ENCODE measurements at regions not wholly inside any gene's neighbourhood (a gene's known extent, or its start where the extent isn't known, plus 50 kb on each side); places are given as distances from the start of the nearest gene placed in this dataset.

GRCh38 chr11:95684170-95684569, 105.4 kb downstream of the FAM76B start:
- TF ChIP-seq, protein P1, sequence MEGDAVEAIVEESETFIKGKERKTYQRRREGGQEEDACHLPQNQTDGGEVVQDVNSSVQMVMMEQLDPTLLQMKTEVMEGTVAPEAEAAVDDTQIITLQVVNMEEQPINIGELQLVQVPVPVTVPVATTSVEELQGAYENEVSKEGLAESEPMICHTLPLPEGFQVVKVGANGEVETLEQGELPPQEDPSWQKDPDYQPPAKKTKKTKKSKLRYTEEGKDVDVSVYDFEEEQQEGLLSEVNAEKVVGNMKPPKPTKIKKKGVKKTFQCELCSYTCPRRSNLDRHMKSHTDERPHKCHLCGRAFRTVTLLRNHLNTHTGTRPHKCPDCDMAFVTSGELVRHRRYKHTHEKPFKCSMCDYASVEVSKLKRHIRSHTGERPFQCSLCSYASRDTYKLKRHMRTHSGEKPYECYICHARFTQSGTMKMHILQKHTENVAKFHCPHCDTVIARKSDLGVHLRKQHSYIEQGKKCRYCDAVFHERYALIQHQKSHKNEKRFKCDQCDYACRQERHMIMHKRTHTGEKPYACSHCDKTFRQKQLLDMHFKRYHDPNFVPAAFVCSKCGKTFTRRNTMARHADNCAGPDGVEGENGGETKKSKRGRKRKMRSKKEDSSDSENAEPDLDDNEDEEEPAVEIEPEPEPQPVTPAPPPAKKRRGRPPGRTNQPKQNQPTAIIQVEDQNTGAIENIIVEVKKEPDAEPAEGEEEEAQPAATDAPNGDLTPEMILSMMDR (IDR thresholded peaks at IDR 0.05; ENCODE audit: control extremely low read depth in 1 of 3, insufficient read depth in 1 of 3, low read depth in 1 of 3, low read length in 3 of 3) = no peak
- TF ChIP-seq POLR2A (IDR thresholded peaks at IDR 0.05; ENCODE audit: control extremely low read depth in 1 of 2, low read depth in 2 of 2, low read length in 2 of 2) (no peak), JUN (IDR thresholded peaks at IDR 0.05; ENCODE audit: low read depth, low read length) (no peak), POU5F1 (IDR thresholded peaks at IDR 0.05; ENCODE audit: low read depth, low read length) (no peak), POLR2AphosphoS5 (IDR thresholded peaks at IDR 0.05; ENCODE audit: low read depth, low read length) (no peak), FOSL1 (IDR thresholded peaks at IDR 0.05; ENCODE audit: insufficient read depth, low read depth, low read length) (no peak), TAF1 (IDR thresholded peaks at IDR 0.05; ENCODE audit: low read depth, low read length) (no peak), CREB1 (IDR thresholded peaks at IDR 0.05) (no peak), RNF2 (IDR thresholded peaks at IDR 0.05; ENCODE audit: borderline replicate concordance, low read depth, low read length, missing control alignments, poor library complexity, severe bottlenecking) (no peak), NANOG (IDR thresholded peaks at IDR 0.05; ENCODE audit: insufficient read depth, low read depth, low read length, poor library complexity, severe bottlenecking) (no peak), MAFK (IDR thresholded peaks at IDR 0.05; ENCODE audit: low read depth, low read length) (no peak), SP2 (IDR thresholded peaks at IDR 0.05; ENCODE audit: low read length) (no peak), SIN3A (conservative IDR thresholded peaks at IDR 0.05 in 1 of 2, IDR thresholded peaks at IDR 0.05 in 1 of 2; ENCODE audit: low read depth in 1 of 2, low read length in 2 of 2) (no peak), ZNF274 (IDR thresholded peaks at IDR 0.05; ENCODE audit: borderline replicate concordance, extremely low read depth, low read length) (no peak)
